Muscle of leg (tissue), 3 donors: ENCODE measurements at regions not wholly inside any gene's neighbourhood (a gene's known extent, or its start where the extent isn't known, plus 50 kb on each side); places are given as distances from the start of the nearest gene placed in this dataset.
A peak's percentile ranks its signal among the peaks of the same experiment; 100 is the strongest.

Experiments
- DNase-seq: peaks from one replicate; pipeline ENCODE4 v3.0.0; 2013
- H3K27ac ChIP-seq: one replicate; pipeline ENCODE4 v1.5.1; 2013; ENCODE audit warnings: mild to moderate bottlenecking, low read length, control low read depth
- H3K27me3 ChIP-seq: one replicate; pipeline ENCODE4 v1.6.1; 2013; ENCODE audit warnings: low read length; ENCODE audit not compliant: control insufficient read depth, insufficient read depth
- H3K36me3 ChIP-seq: one replicate; pipeline ENCODE4 v1.6.1; 2013; ENCODE audit warnings: low read length; ENCODE audit not compliant: control insufficient read depth, insufficient read depth
- H3K4me1 ChIP-seq: one replicate; pipeline ENCODE4 v1.6.1; 2013; ENCODE audit warnings: low read length; ENCODE audit not compliant: control insufficient read depth, insufficient read depth
- H3K4me3 ChIP-seq: one replicate; pipeline ENCODE4 v1.5.1; 2013; ENCODE audit warnings: low read length, control low read depth
- H3K9me3 ChIP-seq: replicated peaks from 2 replicates; pipeline ENCODE4 v1.6.1; 2013; ENCODE audit warnings: low read depth, low read length; ENCODE audit not compliant: control insufficient read depth
- WGBS: methylation state at CpG from one replicate; pipeline ENCODE4 v1.1.5; 2013; ENCODE audit warnings: missing lambda C conversion rate; ENCODE audit not compliant: insufficient coverage; 5-methylcytosine and 5-hydroxymethylcytosine counted together

- Histone ChIP-seq H3K27ac (no peak overlapping the region), H3K9me3 (no peaks in the 10 kb centered on the region), H3K36me3 (no peaks in the 10 kb centered on the region), H3K4me3 (no peak overlapping the region), H3K4me1 (no peaks in the 10 kb centered on the region), H3K27me3 (no peaks in the 10 kb centered on the region)
- no peak for DNase-seq
Measured at GRCh38 chr7:9240001-9240400, 806.6 kb downstream of the NXPH1 start.

- H3K27me3 ChIP-seq = no peaks in the 10 kb centered on the region
- no peak overlapping the region for H3K4me3 ChIP-seq
- WGBS = no CpG with 5 or more reads among the region's 1 CpG
- DNase-seq = no peak
- H3K4me1 ChIP-seq = no peaks in the 10 kb centered on the region
- H3K9me3 ChIP-seq = no peaks in the 10 kb centered on the region
- no peak overlapping the region for H3K27ac ChIP-seq
- H3K36me3 ChIP-seq = no peaks in the 10 kb centered on the region
Measured at GRCh38 chr7:9241826-9242225, 808.4 kb downstream of the NXPH1 start.

- H3K27me3 ChIP-seq = no peaks in the 10 kb centered on the region
- H3K36me3 ChIP-seq = no peaks in the 10 kb centered on the region
- no peaks in the 10 kb centered on the region for H3K4me1 ChIP-seq
- H3K4me3 ChIP-seq = no peak overlapping the region
- H3K9me3 ChIP-seq = no peaks in the 10 kb centered on the region
- no peak for DNase-seq
- H3K27ac ChIP-seq = no peak overlapping the region
- no CpG with 5 or more reads among the region's 3 CpGs for WGBS
Measured at GRCh38 chr7:9242636-9243035, 809.2 kb downstream of the NXPH1 start.

- 54% methylated on average over 3 of the region's 4 CpGs for WGBS
- DNase-seq = peak; percentile 3
Measured at GRCh38 chr7:9250876-9251275, 817.5 kb downstream of the NXPH1 start.

GRCh38 chr7:9264395-9264794 is 831.0 kb downstream of the NXPH1 start:
- H3K36me3 ChIP-seq = no peaks in the 10 kb centered on the region
- no peak for DNase-seq
- no peak overlapping the region for H3K27ac ChIP-seq
- no peaks in the 10 kb centered on the region for H3K27me3 ChIP-seq
- H3K9me3 ChIP-seq = no peaks in the 10 kb centered on the region
- H3K4me1 ChIP-seq = no peaks in the 10 kb centered on the region
- WGBS = 60% methylated on average over 1 of the region's 3 CpGs
- no peak overlapping the region for H3K4me3 ChIP-seq

More at GRCh38 chr7:9250876-9251275, 817.5 kb downstream of the NXPH1 start:
- Histone ChIP-seq H3K4me3 (no peak overlapping the region), H3K4me1 (no peaks in the 10 kb centered on the region), H3K27me3 (no peaks in the 10 kb centered on the region), H3K36me3 (no peaks in the 10 kb centered on the region), H3K27ac (no peak overlapping the region), H3K9me3 (peaks cover 4% of the 10 kb centered on the region)

- no peak overlapping the region for H3K27ac ChIP-seq
- H3K27me3 ChIP-seq = no peaks in the 10 kb centered on the region
- no peaks in the 10 kb centered on the region for H3K4me1 ChIP-seq
- no peaks in the 10 kb centered on the region for H3K9me3 ChIP-seq
- DNase-seq = no peak
- H3K4me3 ChIP-seq = no peak overlapping the region
- H3K36me3 ChIP-seq = no peaks in the 10 kb centered on the region
Measured at GRCh38 chr7:9280088-9280487, 846.7 kb downstream of the NXPH1 start.

- H3K36me3 ChIP-seq = no peaks in the 10 kb centered on the region
- H3K9me3 ChIP-seq = no peaks in the 10 kb centered on the region
- WGBS = 40% methylated on average over 2 of the region's 2 CpGs
- no peaks in the 10 kb centered on the region for H3K27me3 ChIP-seq
- DNase-seq = no peak
- H3K27ac ChIP-seq = no peak overlapping the region
- no peak overlapping the region for H3K4me3 ChIP-seq
- H3K4me1 ChIP-seq = no peaks in the 10 kb centered on the region
Measured at GRCh38 chr7:9283246-9283645, 849.8 kb downstream of the NXPH1 start.

- DNase-seq = no peak
- Histone ChIP-seq H3K9me3 (no peaks in the 10 kb centered on the region), H3K4me1 (no peaks in the 10 kb centered on the region), H3K4me3 (no peak overlapping the region), H3K27me3 (no peaks in the 10 kb centered on the region), H3K36me3 (no peaks in the 10 kb centered on the region), H3K27ac (no peak overlapping the region)
- 80% methylated on average over 1 of the region's 4 CpGs for WGBS
Measured at GRCh38 chr7:9302436-9302835, 869.0 kb downstream of the NXPH1 start.

GRCh38 chr7:9307131-9307530 is 873.7 kb downstream of the NXPH1 start:
- DNase-seq = no peak
- H3K36me3 ChIP-seq = no peaks in the 10 kb centered on the region
- WGBS = no CpG with 5 or more reads among the region's 1 CpG
- no peak overlapping the region for H3K4me3 ChIP-seq
- no peak overlapping the region for H3K27ac ChIP-seq
- H3K9me3 ChIP-seq = no peaks in the 10 kb centered on the region
- H3K27me3 ChIP-seq = no peaks in the 10 kb centered on the region
- H3K4me1 ChIP-seq = no peaks in the 10 kb centered on the region

- Histone ChIP-seq H3K36me3 (no peaks in the 10 kb centered on the region), H3K27ac (no peak overlapping the region), H3K4me3 (no peak overlapping the region), H3K4me1 (no peaks in the 10 kb centered on the region), H3K27me3 (no peaks in the 10 kb centered on the region), H3K9me3 (no peaks in the 10 kb centered on the region)
- DNase-seq = no peak
- no CpG with 5 or more reads among the region's 2 CpGs for WGBS
Measured at GRCh38 chr7:9324513-9324912, 891.1 kb downstream of the NXPH1 start.

- no peak overlapping the region for H3K27ac ChIP-seq
- H3K4me1 ChIP-seq = no peaks in the 10 kb centered on the region
- H3K9me3 ChIP-seq = no peaks in the 10 kb centered on the region
- 83% methylated on average over 1 of the region's 2 CpGs for WGBS
- no peak for DNase-seq
- no peaks in the 10 kb centered on the region for H3K36me3 ChIP-seq
- no peaks in the 10 kb centered on the region for H3K27me3 ChIP-seq
- H3K4me3 ChIP-seq = no peak overlapping the region
Measured at GRCh38 chr7:9328296-9328695, 894.9 kb downstream of the NXPH1 start.
